ENCODE measurements at regions not wholly inside any gene's neighbourhood (a gene's known extent, or its start where the extent isn't known, plus 50 kb on each side); places are given as distances from the start of the nearest gene placed in this dataset.

- DNase-seq (ENCODE audit: low read depth in 1 of 2, low spot score in 1 of 2), result no peak
- Histone ChIP-seq H3K27ac (replicated peaks) (no peak overlapping the region), H3K27me3 (ENCODE audit: insufficient read depth, poor library complexity, severe bottlenecking) (no peaks in the 10 kb centered on the region), H3K4me3 (replicated peaks; ENCODE audit: insufficient read depth, low read length) (no peak overlapping the region)
- TF ChIP-seq REST (IDR thresholded peaks at IDR 0.05; ENCODE audit: insufficient replicate concordance, low read depth) (no peak), SPI1 (IDR thresholded peaks at IDR 0.05; ENCODE audit: borderline replicate concordance, low read depth) (no peak), POLR2AphosphoS5 (IDR thresholded peaks at IDR 0.05; ENCODE audit: low read depth) (no peak), CTCF (IDR thresholded peaks at IDR 0.05; ENCODE audit: insufficient read depth, low read length) (no peak), GABPA (IDR thresholded peaks at IDR 0.05; ENCODE audit: low read depth) (no peak)
These were observed 480.4 kb upstream of the USP24 start for GRCh38 chr1:55695552-55695951.

GRCh38 chr1:55695151-55695550, 480.0 kb upstream of the USP24 start:
- Histone ChIP-seq H3K4me3 (replicated peaks; ENCODE audit: insufficient read depth, low read length) (no peak overlapping the region), H3K27me3 (ENCODE audit: insufficient read depth, poor library complexity, severe bottlenecking) (no peaks in the 10 kb centered on the region), H3K27ac (replicated peaks) (no peak overlapping the region)
- DNase-seq (ENCODE audit: low read depth in 1 of 2, low spot score in 1 of 2), result no peak
- TF ChIP-seq REST (IDR thresholded peaks at IDR 0.05; ENCODE audit: insufficient replicate concordance, low read depth), result no peak
- no peak for TF ChIP-seq POLR2AphosphoS5 (IDR thresholded peaks at IDR 0.05; ENCODE audit: low read depth)
- TF ChIP-seq CTCF (IDR thresholded peaks at IDR 0.05; ENCODE audit: insufficient read depth, low read length), result no peak
- no peak for TF ChIP-seq GABPA (IDR thresholded peaks at IDR 0.05; ENCODE audit: low read depth)
- TF ChIP-seq SPI1 (IDR thresholded peaks at IDR 0.05; ENCODE audit: borderline replicate concordance, low read depth), result no peak

GRCh38 chr1:55694310-55694801, 479.2 kb upstream of the USP24 start:
- H3K4me3 ChIP-seq (replicated peaks; ENCODE audit: insufficient read depth, low read length), result no peak overlapping the region
- H3K27me3 ChIP-seq (ENCODE audit: insufficient read depth, poor library complexity, severe bottlenecking), result no peaks in the 10 kb centered on the region
- no peak overlapping the region for H3K27ac ChIP-seq (replicated peaks)
- TF ChIP-seq REST (IDR thresholded peaks at IDR 0.05; ENCODE audit: insufficient replicate concordance, low read depth) (no peak), CTCF (IDR thresholded peaks at IDR 0.05; ENCODE audit: insufficient read depth, low read length) (no peak), SPI1 (IDR thresholded peaks at IDR 0.05; ENCODE audit: borderline replicate concordance, low read depth) (no peak), GABPA (IDR thresholded peaks at IDR 0.05; ENCODE audit: low read depth) (no peak), POLR2AphosphoS5 (IDR thresholded peaks at IDR 0.05; ENCODE audit: low read depth) (no peak)
- DNase-seq (ENCODE audit: low read depth in 1 of 2, low spot score in 1 of 2), result no peak
